K562 (cell line): ENCODE measurements at regions not wholly inside any gene's neighbourhood (a gene's known extent, or its start where the extent isn't known, plus 50 kb on each side); places are given as distances from the start of the nearest gene placed in this dataset.

Experiments
- CTCF ChIP-seq, 3 experiments: IDR thresholded peaks in 2 of 3; conservative IDR thresholded peaks in 1 of 3; 2 replicates each; pipeline ENCODE4 v1.5.1; 2011 to 2012; ENCODE audit warnings: low read length in 3 of 3, mild to moderate bottlenecking in 3 of 3, control low read depth in 2 of 3, improper control_type of control experiment in 1 of 3, inconsistent platforms in 1 of 3, low read depth in 1 of 3, mixed read lengths in 1 of 3, moderate library complexity in 1 of 3; ENCODE audit not compliant: insufficient read depth in 2 of 3
- DDX20 ChIP-seq: fragments of 450-650 bp; IDR thresholded peaks from 2 replicates; pipeline ENCODE4 v1.6.1; 2016; ENCODE audit warnings: missing genetic modification characterization, low read depth, mild to moderate bottlenecking, missing compliant biosample characterization, moderate library complexity

- TF ChIP-seq DDX20 (tag) (no peak), CTCF (IDR thresholded peaks at IDR 0.05 in 2 of 3, conservative IDR thresholded peaks at IDR 0.05 in 1 of 3; ENCODE audit: insufficient read depth in 2 of 3, low read depth in 1 of 3, low read length in 3 of 3) (no peak)
These were observed 475.5 kb downstream of the TBC1D22A start for GRCh38 chr22:47237890-47238480.
